Globus pallidus (tissue), 1 donor: ENCODE measurements at regions not wholly inside any gene's neighbourhood (a gene's known extent, or its start where the extent isn't known, plus 50 kb on each side); places are given as distances from the start of the nearest gene placed in this dataset.

Experiments
- DNase-seq: peaks from one replicate; pipeline ENCODE4 v3.0.0-alpha.2; 2015; ENCODE audit warnings: low spot score

- DNase-seq, result no peak
Observed at GRCh38 chr7:440059-440749, 79.4 kb downstream of the PDGFA start.

- DNase-seq, result no peak
Observed at GRCh38 chr7:441684-442421, 77.8 kb downstream of the PDGFA start.

- no peak for DNase-seq
Observed at GRCh38 chr7:442457-442856, 77.2 kb downstream of the PDGFA start.

DNA sequence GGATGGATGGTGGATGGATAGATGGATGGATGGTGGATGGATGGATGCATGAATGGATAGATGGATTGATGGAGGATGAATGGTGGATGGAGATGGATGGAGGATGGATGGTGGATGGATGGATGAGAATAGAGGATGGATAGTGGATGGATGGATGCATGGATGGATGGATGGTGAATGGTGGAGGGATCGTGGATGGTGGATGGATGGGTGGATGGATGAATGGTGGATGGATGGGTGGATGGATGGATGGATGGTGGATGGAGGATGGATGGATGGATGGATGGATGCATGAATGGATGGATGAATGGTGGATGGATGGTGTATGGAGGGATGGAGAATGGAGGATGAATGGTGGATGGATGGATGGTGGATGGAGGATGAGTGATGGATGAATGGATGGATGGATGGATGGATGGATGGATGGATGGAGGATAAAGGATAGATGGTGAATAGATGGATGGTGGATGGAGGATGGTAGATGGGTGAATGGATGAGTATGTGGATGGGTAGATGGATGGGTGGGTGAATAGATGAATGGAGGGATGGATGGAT, 76.3 kb downstream of the PDGFA start:
- DNase-seq, result no peak

GRCh38 chr7:444606-445005, 75.0 kb downstream of the PDGFA start:
- DNase-seq, result no peak

- no peak for DNase-seq
Observed at GRCh38 chr7:445020-445419, 74.6 kb downstream of the PDGFA start.

GRCh38 chr7:445563-446288, 73.9 kb downstream of the PDGFA start:
- no peak for DNase-seq

- no peak for DNase-seq
Observed at GRCh38 chr7:446289-446935, 73.2 kb downstream of the PDGFA start.
